ENCODE measurements at regions not wholly inside any gene's neighbourhood (a gene's known extent, or its start where the extent isn't known, plus 50 kb on each side); places are given as distances from the start of the nearest gene placed in this dataset.

DNA sequence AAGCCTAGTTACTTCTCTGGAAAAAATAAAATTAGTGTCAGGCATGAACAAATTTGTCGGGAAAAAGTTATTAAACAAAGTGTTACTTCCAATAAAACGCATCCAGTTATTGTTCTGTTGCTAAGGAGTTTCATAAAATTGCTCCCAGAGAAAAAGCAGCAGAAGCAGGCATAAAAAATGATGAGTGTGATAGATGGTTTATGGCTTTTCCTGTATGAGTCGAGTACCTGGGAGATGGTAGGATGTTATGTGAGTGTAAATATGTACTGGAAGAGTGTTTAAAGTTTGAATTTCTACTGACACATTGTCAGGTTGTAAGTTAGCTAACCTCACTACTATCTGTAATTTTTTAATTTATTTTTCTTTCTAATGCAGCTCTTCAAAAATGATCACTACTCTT, 390.7 kb downstream of the ARL4A start:
- no peak for TF ChIP-seq CTCF (IDR thresholded peaks at IDR 0.05; ENCODE audit: low read depth, low read length, poor library complexity, severe bottlenecking)
- TF ChIP-seq EZH2phosphoT487 (IDR thresholded peaks at IDR 0.05; ENCODE audit: borderline replicate concordance, low read length): no peak

Measured in DOHH2 (cell line).